ENCODE measurements at regions not wholly inside any gene's neighbourhood (a gene's known extent, or its start where the extent isn't known, plus 50 kb on each side); places are given as distances from the start of the nearest gene placed in this dataset.
A peak's percentile ranks its signal among the peaks of the same experiment; 100 is the strongest.
"Not testable (repeated sequence)": the region's sequence is repeated elsewhere in the genome, so short reads cannot be mapped to it uniquely, and the experiment has no call there.

DNA sequence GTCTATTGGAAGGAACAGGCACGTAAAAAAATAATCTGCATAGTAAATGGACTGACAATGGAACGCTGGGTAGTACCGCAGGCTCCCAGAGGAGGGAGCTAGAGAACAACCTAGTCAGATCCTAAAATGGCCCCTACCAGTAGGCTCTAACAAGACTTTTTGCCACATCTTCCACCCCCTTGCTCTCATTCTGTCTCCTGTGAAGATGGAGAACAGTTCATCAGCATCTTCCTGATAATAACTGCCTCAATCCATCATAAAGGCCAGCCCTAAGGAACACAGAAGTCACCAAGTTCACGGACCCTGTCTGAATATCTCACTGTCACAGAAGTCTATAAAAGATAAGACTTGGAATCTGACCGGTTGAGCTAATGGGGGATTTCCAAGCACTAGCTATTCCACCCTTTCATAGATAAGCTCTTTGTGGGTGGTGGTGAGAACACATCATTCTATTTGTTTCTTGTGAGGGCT, 133.4 kb downstream of the SLC1A3 start:
- peak; percentile 64 for DNase-seq (ENCODE audit: low read depth, low spot score)

DNA sequence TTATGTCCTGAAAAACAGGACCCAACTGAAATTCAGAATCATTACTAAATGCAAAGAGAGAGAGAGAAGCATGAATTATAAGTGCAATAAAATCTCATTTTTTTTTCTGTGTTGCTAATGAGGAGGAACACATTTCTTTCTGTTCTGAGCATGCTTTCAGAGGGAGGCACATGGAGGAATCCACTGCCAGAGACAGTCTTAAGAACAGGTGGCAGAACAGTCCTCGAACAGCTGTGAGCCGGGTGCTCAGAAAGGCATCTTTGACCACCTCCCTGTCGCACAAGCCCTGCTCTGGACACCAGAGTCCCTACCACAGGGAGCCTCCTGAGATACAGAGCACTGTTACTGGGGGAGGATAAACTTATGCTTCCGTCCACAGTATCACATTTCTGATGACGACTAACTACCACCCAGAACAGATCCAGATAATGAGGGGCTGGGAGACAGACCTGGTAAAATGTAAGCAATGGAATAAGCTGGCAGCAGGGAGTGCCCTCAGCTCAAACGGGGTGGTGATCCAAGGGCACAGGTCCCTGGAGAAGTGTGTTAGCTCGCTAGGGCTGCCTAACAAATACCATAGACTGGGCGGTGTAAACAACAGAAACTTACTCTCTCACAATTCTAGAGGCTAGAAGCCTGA, 134.0 kb downstream of the SLC1A3 start:
- peak; percentile 3 for DNase-seq (ENCODE audit: low read depth, low spot score)

DNA sequence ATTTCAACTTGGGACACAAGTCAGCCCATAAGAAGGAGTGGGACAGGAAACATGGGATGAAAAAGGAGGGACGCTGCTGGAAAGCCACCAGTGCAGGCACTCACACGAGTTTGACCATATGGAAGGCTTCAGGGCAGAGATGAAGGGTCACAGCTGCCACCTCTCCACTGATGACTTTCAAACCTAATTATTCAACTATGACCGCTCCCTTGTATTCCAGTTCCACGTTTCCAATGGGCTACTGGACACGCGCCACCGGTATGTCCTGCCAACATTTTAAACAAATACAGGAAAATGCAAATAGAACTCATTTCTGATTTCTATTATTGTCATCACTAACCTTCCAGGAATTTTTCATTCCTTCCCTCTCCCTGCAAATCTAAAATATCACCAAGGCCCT, 134.7 kb downstream of the SLC1A3 start:
- DNase-seq (ENCODE audit: low read depth, low spot score): no peak

DNA sequence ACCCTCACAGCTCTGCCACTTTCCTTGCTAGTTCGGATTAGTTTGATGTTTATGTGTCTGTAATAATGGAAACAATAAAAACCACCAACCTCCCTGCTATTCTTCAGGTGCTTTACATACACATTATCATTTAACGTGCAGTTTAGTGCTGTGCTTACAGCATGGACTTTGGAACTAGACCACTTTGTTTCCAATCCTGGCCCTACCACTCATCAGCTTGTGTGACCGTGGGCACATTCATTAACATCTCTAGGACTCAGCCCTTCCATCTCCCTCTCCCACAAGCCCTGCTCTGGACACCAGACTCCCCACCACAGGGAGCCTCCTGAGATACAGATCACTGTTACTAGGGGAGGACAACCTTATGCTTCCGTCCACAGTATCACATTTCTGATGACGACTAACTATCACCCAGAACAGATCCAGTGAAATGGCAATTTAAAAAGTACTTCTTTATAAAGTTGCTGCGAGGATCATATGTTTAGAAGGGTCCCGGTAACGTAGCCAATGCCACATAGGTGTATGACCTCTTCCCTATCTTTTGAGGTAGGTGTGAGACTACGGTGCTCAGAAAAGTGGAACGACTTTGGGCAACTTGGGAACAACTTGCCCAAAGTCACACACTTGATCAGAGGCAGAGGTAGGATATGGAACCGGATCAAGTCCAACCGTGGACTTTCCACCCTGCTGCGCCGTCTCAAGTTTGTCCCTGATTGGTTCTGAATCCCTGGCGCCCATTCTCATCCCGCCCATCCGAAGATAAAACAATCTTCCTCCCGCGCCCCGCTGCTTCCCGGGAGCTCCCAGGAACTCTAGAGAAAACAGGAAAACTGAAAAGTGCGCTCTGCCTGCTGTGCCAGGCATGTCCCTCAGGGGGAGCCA, 132.4 kb upstream of the NIPBL start:
- DNase-seq (ENCODE audit: low read depth, low spot score): peak; percentile 83

DNA sequence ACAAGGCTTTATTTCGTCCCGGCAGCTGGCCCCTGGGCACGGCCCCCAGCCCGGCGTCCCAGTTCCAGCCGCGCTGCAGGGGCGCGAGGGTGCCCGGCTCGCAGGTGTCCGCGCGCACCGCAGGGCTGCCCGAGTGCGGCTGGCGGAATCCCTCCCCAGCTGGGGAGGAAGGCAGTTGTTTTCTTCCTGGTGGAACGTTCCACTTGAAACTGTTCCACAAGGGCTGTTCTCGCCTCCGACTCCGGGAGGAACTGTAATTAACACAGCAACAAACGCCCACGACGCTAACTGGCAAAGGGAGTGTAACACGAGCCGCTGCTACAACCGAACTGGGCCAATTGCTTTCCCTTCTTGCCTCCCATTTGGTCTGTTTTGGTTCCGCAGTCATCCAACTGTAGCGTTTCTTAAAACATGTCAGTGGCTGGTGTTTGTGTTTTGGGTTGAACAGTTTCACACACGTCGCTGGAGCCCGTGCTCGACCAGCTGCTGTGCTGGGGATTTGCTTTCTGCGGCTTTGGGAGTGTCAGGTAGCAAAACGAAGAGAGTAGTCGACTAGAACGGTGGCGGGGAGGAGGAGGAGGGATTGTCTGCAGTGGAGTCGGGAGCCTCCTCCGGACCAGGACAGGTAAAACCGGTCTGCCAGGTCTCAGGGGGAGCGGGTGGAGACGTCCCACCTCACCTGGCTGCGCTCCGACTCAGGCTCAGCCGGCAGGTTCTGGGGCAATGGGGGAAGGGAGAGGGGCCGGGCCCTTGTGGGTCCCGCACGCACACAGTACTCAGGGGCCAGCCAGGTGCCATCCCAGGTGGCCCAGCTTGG, 131.6 kb upstream of the NIPBL start:
- no peak for DNase-seq (ENCODE audit: low read depth, low spot score)

DNA sequence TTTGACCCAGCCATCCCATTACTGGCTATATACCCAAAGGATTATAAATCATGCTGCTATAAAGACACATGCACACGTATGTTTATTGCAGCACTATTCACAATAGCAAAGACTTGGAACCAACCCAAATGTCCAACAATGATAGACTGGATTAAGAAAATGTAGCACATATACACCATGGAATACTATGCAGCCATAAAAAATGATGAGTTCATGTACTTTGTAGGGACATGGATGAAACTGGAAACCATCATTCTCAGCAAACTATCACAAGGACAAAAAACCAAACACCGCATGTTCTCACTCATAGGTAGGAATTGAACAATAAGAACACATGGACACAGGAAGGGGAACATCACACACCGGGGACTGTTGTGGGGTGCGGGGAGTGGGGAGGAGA, 128.8 kb upstream of the NIPBL start:
- not testable (repeated sequence) for DNase-seq (ENCODE audit: low read depth, low spot score)

DNA sequence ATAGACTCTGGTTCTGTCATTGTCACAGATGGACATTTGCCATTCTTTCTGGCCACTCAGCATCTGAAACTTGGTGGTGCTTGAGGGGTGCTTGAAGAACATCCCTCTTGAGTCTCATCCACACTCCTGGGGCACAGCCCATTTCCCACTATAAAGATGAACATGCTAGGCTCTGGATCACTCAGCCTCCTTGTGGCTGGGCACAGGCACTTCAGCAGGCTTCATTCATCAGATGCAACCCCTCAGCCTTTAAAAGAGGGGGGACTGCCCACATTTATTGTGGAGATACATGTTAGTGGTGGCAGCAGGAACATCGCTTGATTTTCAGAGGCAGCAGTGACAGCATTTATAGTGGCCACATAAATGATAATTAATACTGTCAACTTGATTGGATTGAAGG, 124.7 kb upstream of the NIPBL start:
- no peak for DNase-seq (ENCODE audit: low read depth, low spot score)

DNA sequence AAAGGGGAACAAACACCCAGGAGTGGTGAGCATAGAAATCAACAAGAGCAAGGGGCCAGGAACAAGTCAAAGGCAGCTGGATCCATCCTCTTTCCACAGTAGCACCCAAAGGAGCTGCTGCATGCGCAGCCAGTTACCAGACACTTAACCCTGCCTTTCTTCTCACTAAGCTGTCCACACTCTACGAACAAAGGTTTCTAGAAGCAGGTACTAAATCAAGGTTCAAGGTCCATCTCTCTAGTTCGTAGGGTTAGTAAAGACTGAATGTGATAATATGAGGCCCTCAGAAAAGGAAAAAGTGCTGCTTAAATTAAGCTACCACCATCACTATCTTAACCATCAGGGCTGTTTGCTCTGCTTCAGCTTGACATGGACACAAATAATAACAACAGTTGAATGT, 121.2 kb upstream of the NIPBL start:
- DNase-seq (ENCODE audit: low read depth, low spot score): no peak

DNA sequence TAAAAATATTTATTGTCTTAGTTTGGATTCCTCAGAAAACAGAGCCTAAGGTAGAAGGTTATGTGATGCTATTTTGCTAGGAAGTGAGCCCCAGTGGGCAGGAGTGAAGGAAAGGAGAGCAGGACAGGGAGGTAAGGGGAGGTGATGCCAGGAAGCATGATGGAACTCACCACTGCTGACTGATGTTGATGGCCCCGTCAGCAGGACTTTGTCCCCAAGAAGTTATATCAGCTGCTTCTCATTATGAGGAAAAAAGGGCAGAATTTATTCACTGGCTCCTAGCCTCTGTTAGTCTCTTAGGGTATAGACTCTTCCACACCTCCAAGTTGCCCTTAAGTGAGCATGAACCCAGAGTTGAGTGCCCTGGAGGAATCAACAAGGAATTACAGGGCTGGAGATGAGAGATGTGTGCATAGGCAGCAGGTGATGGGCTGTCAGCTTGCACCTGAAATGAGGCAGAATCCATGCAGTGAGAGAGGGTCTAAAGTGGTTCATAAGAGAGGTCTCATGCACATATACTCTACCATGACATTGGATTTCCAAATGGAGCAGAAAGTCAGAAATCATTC, 120.6 kb upstream of the NIPBL start:
- DNase-seq (ENCODE audit: low read depth, low spot score): no peak

DNA sequence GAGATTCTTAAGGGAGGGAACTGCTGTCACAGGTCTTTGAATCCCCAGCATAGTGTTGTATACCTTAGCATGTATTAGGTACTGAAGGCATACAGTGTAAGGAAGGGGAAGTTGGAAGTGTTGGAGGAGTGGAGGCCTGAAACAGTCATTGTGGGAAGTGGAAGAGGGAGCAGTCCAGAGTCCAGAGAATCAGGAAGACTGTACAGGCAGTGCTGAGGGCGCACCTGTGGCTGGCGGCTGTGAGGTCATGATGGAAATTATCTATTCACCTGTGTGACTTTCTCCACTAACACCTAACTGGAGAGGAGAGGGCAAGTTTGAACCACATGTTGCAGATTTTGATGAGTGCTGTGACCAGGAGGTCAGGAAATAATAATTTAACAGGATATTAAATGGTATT, 119.7 kb upstream of the NIPBL start:
- no peak for DNase-seq (ENCODE audit: low read depth, low spot score)

DNA sequence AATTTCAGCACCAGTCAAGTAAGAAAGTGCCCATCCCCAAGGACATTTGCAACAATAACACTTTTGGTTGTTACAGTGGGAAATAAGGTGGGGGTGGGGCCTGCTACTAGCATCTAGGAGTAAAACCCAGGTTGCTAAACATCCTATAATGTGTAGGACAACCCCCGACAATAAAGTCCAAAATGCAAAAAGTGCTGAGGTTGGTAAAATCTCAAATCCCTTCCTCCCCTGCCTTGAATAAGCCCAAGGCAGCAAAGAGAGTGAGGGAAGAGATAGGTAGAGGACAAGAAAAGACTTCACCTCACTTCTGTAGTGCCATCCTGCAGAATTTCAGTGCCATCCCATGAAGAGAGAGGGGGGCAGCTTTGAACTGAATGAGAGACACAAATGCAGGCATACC, 117.5 kb upstream of the NIPBL start:
- no peak for DNase-seq (ENCODE audit: low read depth, low spot score)

DNA sequence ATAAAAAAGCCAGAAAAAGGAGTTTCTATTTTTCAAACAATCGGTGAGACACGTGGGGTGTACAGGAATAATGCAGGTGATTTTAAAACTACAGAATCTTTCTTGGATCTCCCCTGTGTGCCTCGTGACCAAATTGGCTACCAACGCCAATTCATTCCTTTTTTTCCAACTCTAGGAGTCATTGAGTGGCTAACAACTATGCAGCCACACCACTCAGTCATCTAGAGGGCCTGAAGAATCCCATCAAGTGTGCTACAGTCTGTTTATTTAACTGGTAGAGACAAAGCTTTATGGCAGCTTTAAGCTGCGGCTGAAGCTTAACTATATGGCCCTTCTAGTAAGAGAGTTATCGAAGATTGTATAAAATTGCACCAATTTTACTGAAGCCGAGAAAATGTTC, 113.1 kb upstream of the NIPBL start:
- DNase-seq (ENCODE audit: low read depth, low spot score): no peak

DNA sequence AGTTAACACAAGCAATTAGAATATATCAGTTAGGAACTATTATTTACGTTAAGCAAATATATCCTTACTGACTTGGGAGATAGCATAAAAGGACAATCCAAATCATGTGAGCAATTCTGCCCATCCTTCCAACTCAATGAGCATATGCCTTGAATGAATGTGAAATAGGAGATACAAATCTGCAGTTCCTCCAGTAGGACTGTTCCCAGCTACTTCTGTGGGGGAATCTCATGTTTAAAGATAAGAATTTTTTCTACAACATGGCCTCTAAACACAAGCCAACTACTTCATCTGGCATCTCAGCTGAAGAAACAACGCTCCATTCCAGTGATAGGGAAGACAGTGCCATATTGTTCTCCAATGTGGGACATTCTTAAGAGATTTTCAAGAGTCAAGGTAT, 110.7 kb upstream of the NIPBL start:
- no peak for DNase-seq (ENCODE audit: low read depth, low spot score)

DNA sequence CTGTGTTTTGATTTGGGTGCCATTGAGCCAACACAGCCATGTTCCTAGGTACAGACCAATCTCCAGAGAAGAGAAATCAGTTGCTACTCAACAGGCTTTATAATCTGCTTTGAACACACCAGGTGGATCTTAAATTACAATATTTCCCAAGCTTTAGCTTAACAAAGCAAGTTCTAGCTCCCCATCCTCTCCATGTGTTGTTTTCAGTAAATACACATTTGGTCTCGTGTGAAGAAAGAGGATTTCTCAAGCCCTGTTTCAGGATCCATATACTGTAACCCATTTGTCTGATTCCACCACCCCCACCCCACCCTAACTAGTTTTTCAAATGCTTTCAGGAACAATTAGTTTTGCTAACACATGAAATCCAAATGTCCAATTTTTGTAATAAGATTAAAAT, 109.6 kb upstream of the NIPBL start:
- DNase-seq (ENCODE audit: low read depth, low spot score): no peak

DNA sequence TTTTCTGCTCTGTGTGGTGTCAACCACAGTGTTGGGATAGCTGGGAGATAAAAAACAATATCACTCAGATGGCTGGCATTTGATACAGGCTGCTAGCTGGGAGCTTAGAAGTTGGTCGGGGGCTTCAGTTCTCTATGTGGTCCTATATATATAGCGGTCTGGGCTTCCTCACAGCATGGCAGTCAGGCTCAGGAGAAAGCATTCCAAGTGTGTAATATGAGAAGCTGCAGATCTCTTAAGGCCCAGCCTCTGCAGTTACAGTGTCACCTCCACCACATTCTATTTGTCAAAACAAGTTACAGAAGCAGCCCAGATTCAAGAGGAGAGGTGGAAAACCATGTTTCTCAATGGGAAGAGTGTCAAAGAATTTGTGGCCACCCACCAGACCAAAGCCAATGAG, 108.1 kb upstream of the NIPBL start:
- no peak for DNase-seq (ENCODE audit: low read depth, low spot score)

DNA sequence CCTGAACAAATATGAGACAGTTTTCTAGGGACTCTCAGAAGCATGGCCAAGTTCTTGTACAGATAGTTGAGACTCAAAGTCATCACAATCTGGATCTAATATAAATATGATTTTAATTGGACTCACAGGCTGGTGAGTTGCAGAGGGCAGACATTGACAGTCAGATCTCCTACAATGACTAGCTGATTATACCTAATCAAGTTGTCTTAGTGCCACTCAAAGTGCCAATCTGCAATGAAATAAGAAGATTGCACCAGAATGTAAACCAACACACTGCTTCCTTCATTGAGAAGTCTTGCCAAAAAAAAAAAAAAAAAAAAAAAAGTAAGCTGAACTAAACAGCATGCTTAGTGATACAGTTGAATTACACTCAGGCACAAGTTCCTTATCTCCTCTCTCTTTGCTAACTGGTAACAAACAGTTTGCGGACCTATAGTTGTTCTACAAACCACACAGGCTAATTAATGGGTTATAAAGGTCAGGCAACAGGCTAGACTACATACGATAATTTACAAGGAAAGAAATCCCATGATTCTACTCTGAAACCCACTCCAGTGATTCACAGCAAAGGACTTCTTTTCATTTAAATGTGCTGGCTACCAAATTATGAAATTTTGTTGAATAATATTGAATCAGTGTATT, 107.3 kb upstream of the NIPBL start:
- no peak for DNase-seq (ENCODE audit: low read depth, low spot score)

DNA sequence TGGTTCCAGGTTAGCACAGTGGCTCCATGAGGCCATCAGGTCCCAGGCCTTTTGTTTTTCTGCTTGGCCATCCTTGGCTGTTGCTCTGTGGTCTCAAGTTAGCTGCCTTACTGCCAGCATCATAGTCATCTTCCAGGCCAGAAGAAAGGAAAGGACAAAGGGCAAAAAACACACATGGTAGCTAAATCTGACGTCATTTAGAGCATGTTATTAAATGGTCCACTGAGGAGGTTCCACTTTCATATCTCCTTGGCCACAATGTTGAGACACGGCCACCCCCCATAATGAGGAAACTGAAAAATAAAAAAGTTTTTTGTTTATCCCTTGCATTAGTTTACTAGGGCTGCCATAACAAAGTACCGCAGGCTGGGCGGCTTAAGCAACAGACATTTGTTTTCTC, 106.4 kb upstream of the NIPBL start:
- DNase-seq (ENCODE audit: low read depth, low spot score): no peak

DNA sequence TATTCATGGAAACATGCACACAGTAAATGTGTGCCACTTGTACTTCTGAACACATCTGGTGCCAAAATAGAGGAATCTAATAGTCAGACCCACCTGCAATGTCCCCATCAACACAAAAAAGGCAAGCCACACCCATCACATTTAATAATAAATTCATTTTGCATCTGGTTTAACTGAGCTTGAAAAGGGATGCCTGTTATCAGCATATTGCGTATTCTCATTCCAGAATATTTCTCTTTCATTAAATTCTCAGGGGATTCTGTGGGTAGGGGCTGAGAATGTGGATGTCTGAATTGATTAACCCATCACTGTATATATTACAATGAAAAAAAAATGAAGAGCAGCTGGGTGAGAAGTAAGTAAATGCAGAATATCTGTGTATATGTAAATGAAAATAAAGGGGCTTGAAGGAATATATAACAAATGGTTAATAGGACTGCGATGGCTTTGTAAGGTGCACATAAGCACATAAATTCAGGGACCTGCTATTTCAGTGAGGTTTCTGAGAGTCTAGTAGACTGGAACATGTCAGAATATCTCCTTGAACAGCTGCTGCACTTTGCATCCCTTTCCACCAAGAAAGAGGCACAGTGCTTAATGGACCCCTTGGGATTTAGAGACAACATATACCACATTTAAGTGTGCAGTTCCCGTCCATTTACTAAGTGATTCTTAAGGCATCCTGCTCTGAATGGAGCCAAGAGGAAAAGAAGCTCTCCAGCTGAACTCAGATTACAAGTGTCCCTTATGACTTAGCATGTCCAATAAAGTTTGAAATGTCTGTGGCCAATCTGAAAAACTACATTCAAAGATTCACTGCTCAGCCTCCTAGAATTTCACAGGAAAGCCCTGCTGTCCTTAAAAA, 104.1 kb upstream of the NIPBL start:
- DNase-seq (ENCODE audit: low read depth, low spot score): no peak

DNA sequence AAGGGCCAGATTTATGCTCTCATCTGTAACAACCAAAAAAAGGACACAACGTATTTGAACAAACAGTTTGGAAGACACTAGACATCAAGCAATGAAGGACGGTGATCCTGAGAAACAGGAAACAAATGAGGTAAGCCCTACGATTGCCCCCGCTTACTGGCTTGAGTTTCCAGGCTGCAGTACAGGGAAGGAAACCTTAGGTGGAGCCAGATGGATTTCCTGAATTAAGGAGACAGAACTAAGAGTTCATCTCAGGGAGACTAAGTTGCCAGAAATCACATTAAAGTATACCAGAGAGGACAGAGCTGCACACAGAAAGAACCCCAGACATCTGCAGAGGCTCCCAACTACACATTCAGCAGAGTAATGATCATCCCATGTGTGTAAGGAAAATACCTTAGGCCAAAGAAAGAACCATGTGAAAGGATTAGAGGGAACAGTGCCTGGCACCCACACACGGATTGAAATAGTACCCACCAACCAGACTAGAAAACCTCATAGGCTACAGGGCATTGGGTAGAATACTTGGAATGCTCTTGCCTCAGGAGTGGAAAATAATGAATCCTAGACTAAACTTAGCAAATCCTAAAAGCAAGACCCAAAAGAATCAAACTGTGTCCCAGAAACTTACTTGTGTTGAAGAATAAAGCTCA, 99.3 kb upstream of the NIPBL start:
- peak; percentile 33 for DNase-seq (ENCODE audit: low read depth, low spot score)

DNA sequence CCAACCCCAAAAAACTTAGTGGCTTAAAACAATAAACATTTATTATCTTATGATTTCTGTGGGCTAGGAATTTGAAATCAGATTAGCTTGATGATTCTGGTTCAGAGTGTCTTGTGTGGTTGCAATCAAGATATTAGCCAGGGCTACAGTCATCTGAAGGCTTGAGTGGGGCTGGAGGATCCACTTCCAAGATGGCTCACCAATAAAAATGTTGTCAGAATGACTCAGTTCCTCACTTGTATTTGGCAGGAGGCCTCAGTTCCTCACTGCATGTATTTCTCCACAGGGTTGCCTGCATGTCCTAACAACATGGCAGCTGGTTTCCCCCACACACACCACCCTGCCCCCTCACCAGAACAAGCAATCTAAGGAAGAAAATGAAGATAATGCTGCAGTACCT, 98.2 kb upstream of the NIPBL start:
- DNase-seq (ENCODE audit: low read depth, low spot score): no peak
